Anterior cingulate cortex (tissue), 58 donors: ENCODE measurements at regions not wholly inside any gene's neighbourhood (a gene's known extent, or its start where the extent isn't known, plus 50 kb on each side); places are given as distances from the start of the nearest gene placed in this dataset.
A peak's percentile ranks its signal among the peaks of the same experiment; 100 is the strongest.
"Not testable (repeated sequence)": the region's sequence is repeated elsewhere in the genome, so short reads cannot be mapped to it uniquely, and the experiment has no call there.

Experiments used
- DNase-seq, 58 donors: peaks; one replicate each; lab custom pipeline; 2025; lab: John Stamatoyannopoulos, UW

DNA sequence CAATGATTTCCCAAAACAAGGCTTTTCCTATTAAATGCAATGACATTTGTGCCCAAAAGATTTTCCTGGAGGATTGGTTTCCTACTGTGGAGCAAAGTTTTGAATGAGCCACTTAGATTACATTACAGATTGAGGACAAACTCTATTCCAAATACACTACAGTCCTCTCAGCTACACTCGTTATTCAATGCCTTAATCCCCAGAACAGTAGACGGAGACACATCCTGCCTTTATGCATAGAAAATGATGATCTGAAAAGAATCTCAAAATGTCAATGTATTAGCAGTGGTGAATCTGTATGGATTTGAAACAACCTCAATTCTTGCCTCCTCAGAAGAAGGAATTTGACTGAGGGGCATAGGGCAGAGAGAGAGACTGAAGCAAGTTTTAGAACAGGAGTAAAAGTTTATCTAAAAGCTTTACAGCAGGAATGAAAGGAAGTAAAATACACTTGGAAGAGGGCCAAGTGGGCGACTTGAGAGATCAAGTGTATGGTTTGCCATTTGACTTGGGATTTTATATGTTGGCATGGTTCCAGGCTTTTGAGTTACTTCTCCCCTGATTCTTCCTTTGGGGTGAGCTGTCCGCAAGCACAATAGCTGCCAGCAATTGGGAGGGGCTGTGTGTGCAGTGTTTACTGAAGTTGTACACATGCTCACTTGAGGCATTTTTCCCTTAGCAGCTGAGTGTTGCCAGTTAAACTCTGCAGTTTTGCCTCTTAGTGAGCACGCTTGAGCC is 891.9 kb upstream of the MBL2 start:
- DNase-seq = peak in 1 of 58 donors; percentile 6

DNA sequence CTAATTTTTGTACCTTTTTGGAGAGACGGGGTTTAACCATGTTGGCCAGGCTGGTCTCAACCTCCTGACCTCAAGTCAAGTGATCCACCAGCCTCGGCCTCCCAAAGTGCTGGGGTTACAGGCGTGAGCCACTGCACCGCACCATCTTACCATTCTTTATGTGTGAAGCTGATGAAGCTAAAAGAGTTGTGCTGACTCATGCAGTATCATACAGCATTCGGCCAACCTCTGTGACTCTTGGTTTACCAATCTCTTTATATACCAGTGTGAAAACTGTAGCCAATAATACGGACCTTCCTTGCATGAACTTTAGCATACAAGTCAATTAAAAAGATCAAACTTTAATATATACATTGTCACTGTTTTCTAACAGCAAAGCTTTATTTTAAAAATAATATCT is 878.2 kb upstream of the MBL2 start:
- DNase-seq = no peak

DNA sequence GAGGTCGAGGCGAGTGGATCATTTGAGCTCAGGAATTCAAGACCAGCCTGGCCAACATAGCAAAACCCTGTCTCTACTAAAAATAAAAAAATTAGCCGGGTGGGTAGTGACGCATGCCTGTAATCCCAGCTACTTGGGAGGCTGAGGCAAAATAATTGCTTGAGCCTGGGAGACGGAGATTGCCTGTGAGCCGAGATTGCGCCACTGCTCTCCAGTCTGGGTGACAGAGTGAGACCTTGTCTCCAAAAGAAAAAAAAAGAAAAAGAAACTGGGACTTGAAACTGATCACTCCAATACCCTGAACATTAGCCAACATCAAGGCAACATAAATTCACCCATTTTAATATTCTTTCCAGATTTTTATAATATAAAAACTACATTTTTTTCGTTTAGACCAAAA is 874.6 kb upstream of the MBL2 start:
- DNase-seq = not testable (repeated sequence)

DNA sequence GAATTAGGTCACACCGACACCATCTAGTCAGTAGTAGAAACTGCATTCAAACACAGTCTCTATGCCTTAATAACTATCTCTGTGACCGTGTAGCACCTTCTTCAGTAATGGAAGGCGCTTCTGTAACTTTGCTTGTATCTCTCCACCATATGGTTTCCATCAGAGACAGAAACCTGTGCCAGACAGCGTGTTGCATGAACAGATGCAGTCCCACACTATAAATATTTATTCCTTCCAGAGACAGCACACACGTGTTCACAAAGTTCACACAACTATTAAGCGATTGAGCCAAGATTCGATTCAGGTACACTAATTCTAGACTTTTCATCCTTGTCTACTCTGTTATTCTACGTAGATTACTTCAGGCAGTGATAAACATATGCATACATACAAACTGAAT is 873.9 kb upstream of the MBL2 start:
- DNase-seq = no peak

DNA sequence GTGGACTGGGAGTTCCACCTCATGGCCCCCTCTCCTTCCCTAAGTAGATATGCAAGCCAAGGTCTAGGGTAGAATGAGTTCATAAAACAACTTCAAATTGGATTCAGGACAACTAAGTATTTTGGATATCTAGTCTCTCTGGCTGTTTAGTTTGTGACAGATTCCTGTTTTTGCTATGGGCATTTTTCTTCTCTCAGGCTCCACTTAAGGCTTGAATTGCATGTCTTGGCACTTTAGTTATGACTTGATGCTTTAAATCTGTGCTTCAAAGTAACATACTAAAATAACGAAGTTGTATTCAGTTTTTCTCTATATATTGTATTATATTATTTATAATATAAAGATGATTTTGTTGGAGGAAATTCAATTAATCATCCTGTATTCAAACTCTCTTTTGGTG is 873.4 kb upstream of the MBL2 start:
- no peak for DNase-seq

DNA sequence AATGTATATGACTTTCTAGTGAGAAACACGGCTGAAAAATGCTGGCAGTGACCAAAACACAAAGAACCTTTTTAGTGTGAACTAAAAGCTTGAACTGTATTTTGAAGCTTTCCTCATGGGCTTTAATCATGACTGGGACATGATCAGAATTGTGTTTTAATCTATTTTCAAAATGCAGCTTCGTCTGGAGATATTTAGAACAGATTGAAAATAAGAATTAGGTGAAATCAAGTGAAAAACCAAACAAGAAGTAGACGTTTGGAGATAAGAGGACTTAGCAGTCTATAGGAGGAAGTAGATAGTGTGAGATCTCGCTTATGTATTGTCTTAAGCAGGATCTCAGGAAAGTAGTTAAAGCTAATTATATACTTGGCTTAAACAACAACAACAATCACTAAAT is 865.4 kb upstream of the MBL2 start:
- no peak for DNase-seq

DNA sequence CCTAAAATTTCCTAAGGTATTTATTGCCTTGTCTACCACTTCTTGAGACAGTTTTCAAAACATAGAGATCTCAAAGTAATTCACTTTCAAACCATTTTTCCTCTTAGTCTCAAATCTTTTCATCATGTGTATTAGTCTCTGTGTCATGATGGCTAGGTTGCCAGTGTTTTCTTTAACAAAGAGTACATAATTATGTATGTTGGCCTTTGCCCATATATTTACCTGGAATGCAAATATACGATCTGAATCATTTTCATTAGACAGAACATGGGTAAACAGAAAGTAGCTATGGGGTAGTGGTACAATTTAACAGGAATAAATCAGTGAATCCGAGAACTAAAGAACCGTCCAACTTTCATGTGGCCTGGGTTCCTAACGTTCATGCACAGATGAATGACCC is 852.1 kb upstream of the MBL2 start:
- no peak for DNase-seq

DNA sequence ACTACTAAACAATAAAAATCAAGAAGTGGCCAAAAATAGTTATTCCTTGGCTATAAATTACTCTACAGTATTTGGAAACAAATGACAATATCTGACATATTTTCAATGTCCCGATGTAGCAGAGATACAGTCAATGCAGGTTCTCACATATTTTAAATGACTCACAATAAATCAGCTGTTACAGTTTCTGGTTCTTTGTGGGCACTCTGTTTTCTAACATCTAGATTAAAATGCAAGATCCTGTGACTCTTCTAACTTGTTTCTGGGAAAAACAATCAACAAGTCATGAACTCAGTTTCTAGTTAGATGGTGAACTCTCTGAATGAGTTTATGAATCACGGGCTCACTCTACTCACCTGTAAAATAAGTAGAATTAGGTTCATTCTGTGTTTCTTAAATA is 849.6 kb upstream of the MBL2 start:
- no peak for DNase-seq

DNA sequence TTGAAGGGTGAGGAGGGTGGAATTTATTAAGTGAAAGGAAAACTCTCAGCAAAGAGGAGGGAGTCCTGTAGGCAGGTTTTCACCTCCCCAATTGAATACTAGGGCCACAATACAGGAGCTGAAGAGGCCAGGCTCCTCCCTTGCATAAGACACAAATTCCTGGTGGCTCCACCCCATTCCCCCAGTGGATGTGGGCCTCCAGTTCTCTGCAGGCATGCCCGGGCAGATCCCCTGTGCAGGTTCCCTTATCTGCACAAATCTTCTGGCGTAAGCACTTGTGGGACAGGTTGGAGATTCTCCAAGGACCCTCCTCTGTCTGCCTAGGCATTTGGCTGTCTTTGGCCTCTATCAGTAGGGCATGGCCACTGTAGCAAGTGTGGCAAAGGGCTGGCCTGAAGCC is 847.1 kb upstream of the MBL2 start:
- no peak for DNase-seq

DNA sequence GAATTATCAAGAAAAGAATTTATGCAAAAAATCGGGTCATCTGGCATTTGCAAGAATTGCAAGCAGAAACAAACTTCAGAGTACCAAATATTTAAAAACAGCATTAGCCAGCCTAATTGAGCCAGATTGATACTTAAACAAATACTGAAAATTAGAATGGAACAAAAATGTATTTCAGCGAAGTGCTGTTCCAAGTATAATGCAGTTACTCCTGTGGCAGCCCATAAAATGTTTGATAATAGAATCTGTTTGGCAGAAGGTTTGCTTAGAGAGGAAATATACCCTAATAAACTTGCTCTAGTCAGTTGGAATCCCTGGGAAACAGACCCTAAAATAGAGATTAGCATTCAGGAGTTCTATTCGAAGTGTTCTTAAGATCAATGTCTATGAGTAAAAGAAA is 835.1 kb upstream of the MBL2 start:
- no peak for DNase-seq

DNA sequence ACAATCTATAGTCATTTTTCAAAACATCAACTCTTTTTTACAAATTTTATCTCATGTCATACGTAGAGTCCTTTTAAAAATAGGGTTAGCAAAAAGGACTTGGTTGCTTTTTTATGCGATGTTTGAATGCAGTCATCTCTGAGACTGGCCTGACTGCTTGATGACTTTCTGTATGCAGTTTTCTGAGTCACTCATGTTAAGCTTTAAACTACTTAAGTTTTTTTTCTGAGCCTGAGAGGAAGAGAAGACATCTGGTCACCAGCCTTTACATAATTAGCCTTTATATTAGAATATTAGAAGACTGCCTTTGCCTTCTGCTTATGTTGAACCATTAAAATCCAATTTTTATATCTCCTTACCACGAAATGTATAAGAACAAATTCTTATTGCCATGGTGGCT is 834.4 kb upstream of the MBL2 start:
- DNase-seq = no peak

DNA sequence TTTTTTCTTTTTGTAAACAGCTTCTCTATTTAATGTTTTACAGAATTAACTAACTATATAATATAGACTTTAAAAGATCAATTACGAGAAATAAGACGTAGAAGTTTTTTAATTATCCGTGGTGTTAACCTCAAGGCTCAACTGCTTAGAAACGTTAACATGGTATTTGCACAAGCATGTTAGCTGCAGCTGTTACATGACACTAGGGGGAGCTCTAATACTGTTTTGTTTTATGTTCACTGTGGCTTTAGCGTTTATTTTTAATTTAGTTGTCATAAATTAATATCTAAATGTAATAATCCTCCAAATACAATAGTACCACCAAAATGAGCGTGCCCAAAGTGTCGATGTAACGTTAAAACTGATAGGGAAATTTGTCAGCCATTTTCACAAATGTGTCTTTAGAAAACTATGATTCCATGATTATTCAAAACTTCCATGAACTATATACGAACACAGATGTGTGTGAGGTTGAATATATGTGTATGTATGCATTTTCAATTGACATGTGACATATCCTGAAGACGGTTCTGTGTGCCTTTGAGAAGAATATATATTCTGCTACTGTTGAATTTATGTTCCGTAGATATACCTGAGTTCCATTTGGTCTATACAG is 828.8 kb upstream of the MBL2 start:
- DNase-seq = peak in 1 of 58 donors; percentile 5

DNA sequence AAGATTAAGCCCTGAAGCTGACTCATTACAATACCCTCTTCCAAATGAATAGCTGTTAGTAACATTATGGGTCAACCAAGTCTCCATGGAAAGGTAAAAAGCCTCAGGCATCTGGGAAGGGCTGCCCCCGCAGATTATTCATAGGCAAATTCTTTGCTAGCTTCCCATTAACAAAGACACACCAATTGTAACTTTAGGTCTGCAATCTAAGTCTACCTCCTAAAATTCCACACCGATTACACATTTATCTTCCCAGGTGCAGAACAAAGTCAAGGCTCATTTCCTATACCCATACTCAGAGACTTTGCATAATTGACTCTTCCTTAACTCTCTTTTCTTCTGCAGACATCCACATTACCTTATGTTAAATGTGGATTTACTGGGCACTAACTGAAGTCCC is 826.3 kb upstream of the MBL2 start:
- no peak for DNase-seq

DNA sequence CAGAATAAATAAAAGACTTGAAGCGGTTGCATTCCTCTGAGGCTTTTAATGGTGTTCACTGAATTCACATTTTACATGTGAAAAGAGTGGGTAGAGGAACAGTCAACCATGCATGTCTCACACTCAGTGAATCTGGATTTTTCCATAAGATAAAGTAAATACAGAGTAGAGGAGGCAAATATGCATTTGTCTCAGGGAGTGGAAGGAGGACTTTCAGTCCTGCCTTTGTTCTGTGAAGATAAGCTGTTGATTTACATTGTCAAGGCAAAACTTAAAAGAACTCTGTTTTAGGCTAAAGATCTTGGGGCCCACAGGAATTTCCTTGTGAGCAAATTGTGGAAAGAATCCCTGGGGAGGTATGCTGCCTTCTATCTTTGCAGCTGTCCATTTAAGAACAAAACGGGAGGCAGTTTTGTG is 825.3 kb upstream of the MBL2 start:
- no peak for DNase-seq

DNA sequence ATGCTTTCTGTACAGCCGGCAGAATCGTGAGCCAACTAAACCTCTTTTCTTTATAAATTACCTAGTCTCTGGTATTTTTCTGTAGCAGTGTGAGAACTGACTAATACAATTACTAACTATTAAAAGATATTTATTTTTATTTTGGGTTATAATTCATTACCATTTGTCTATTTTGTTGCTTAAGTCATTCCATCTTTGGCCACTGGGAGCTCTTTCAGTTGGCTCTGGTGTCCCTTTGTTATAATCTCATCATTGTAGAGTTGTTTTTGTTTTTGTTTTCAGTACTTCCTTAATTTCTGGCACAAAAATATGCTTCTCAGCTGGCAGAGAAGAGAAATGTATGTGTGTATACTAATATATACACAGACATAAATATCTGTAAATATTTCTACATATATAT is 807.9 kb upstream of the MBL2 start:
- DNase-seq = no peak

DNA sequence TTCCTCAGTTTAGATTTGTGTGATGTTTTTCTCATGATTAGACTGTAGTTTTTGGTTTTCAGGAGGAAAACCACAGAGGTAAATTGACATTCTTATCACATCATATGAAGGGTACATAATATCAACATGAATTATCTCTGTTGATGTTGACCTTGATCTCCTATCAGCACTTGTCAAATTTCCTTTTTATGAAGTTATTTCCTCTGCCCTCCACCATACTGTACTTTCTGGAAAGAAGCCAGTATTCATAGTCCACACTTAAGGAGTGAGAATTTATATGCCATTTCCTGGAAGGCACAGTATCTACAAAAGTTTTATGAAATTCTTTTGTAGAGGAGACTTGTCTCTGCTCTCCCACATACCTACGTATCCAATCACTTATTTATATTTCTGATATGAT is 807.2 kb upstream of the MBL2 start:
- DNase-seq = no peak

DNA sequence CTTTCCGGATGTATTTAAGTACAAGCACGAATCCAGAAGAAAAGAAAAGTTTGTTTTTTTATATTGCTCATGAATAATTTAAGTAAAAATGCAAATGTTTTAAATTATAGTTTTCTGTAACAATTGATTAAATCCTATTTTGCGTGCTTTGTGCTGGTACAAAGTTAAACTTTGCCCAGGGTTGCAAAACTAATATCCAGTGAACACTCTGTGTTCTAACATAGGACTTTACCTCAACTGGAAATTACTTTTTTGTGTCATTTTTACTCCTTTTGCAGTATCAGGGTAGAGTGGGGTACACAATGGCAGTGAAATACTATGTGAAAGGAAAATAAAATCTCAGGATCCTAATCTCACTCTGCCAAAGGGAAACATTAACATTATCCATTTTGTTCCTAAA is 801.4 kb upstream of the MBL2 start:
- no peak for DNase-seq

DNA sequence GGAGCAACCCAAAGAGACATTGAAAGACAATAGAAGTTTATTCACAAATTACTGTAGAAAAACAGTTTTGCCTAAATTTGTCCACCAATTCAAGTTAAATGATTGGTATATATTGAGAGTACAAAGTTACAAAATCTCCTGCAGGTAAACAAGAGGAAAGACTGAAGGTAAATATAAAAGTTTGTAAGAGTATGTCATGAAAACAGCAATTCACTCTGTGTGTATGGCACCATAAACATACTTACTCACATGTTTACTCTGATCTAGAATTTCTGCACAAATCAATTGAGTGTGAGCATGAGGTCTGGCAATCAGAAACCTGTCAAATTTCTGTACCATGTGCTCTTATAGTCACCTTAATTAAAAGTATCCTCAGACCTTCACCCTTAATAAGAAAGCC is 800.9 kb upstream of the MBL2 start:
- no peak for DNase-seq

DNA sequence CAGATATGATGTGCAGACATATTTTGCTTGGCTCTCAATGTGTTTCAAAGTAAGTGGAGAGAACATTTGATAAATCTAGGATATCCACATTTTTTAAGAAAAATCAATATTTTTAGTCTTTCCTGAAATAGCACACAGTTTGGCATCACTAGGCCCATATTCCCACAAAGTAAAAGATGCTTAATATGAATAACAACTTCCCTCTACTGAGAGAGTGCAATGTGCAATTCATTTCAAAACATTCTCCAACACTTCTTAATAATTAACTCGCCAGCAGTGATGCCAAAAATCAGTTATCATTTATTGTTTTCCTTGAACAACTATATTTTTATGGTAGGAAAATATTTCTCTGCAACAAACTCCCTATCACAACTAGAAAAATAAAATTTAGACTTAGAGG is 800.2 kb upstream of the MBL2 start:
- no peak for DNase-seq

DNA sequence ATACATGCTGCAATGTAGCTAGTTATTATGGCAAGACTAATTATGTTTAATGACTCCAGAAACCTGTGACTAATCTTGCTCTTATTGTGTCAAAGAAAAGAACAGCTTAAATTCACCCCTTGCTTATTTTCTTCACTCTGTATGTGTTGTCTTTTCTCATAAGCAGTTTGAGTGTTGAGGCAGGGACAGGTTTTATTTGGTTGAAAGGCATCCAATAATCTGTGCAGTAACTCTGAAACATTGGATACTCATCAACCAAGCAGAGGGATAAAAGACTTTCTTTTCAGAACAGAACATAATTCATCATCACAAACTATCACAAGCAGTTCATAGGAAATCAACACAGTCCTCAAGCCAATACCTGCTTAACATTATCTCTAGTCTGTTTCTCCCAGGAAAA is 797.6 kb upstream of the MBL2 start:
- no peak for DNase-seq

DNA sequence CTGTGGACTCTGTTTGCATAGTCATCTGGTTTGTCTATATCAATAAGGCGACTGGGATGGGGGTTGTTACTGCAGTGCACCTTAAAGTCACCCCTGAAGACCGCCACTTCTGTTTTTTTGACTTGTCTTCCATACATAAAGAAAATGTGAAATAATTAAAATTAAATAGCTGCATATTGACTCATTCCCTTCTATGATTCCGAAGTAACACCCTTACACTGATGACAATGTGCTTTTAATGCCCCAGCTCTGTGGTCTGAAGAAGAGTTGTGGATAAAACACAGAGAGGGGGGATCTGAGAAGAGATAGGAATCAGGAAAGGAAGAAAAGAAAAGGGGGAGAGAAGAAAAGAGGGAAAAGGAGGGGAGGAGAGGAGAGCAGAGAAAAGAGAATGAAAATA is 796.9 kb upstream of the MBL2 start:
- DNase-seq = no peak

DNA sequence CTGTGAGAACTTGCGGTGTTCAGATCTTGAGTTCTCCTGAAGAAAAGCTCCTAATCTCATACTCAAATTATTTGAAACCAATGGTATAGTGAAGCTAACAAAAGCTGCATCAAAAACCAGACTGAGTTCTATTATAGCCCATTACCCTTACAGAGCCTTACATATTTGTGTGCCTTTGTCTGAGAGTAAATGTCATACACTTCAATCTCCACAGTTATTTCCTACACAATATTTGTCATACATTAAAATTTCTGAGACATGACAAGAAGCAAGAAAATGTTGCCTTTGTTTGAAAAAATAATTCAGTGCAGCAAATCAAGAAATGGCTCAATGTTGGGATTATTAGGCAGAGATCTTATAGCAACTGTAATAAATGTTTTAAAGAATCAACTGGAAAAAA is 776.1 kb upstream of the MBL2 start:
- no peak for DNase-seq

DNA sequence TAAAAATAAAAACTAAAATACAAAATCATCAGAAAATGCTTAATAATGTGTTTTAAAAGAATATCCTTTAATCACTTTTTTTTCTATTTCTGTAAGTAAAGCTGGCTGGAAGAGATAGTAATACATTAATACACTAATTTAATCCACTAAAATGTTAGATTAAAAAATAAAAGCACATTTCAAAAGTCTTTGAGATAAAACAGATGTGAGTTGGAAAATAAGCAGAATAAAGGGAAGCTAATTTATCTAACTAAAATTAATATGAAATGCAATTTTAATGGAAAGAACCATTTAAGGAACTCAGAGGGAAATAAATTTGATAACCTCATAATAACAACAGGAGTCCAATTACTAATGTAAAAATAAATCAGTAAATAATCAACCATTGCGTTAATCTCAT is 774.8 kb upstream of the MBL2 start:
- DNase-seq = no peak
